CD8-positive, alpha-beta memory T cell (primary cell): ENCODE measurements at regions not wholly inside any gene's neighbourhood (a gene's known extent, or its start where the extent isn't known, plus 50 kb on each side); places are given as distances from the start of the nearest gene placed in this dataset.

Experiments used
- CTCF ChIA-PET: fragments of 350-600 bp; sonication (Branson Sonifier 250); formaldehyde crosslinking; loops from one replicate; lab custom pipeline; 2021; ENCODE audit warnings: antibody characterized with exemption; lab: Charles Lee
- POLR2A ChIA-PET: fragments of 350-600 bp; sonication (Branson Sonifier 250); formaldehyde crosslinking; loops from one replicate; lab custom pipeline; 2021; ENCODE audit warnings: antibody characterized with exemption; lab: Charles Lee
- DNase-seq, 5 donors: peaks; one replicate each; pipeline versions ENCODE4 v3.0.0 to v3.0.0-alpha.2; 2020 to 2022; ENCODE audit warnings: mixed read lengths in 1 of 5
- H3K27ac ChIP-seq: one replicate; pipeline ENCODE4 v1.7.0; 2013; ENCODE audit warnings: low read depth, mild to moderate bottlenecking, low read length, moderate library complexity
- H3K27me3 ChIP-seq: 2 replicates; pipeline ENCODE4 v1.7.0; 2013; ENCODE audit warnings: low read length, mild to moderate bottlenecking; ENCODE audit not compliant: insufficient read depth, poor library complexity, severe bottlenecking
- H3K36me3 ChIP-seq: 2 replicates; pipeline ENCODE4 v1.7.0; 2013; ENCODE audit warnings: mild to moderate bottlenecking, low read length, moderate library complexity; ENCODE audit not compliant: insufficient read depth
- H3K4me1 ChIP-seq: 2 replicates; pipeline ENCODE4 v1.7.0; 2013; ENCODE audit warnings: mild to moderate bottlenecking, low read length, moderate library complexity; ENCODE audit not compliant: insufficient read depth
- H3K4me3 ChIP-seq: 2 replicates; pipeline ENCODE4 v1.7.0; 2013; ENCODE audit warnings: mild to moderate bottlenecking, low read length
- H3K9me3 ChIP-seq: 2 replicates; pipeline ENCODE4 v1.7.0; 2013; ENCODE audit warnings: mild to moderate bottlenecking, low read length
- H3K27ac Mint-ChIP-seq, 8 donors: one replicate each; pipeline ENCODE4 v1.8.0; 2020 to 2021; ENCODE audit warnings: mixed read lengths in 8 of 8, mild to moderate bottlenecking in 6 of 8, inconsistent platforms in 3 of 8, moderate library complexity in 3 of 8
- H3K27me3 Mint-ChIP-seq, 2 donors: one replicate each; pipeline ENCODE4 v1.8.0; 2020 to 2021; ENCODE audit warnings: mixed read lengths in 2 of 2, mild to moderate bottlenecking in 1 of 2, moderate library complexity in 1 of 2
- H3K36me3 Mint-ChIP-seq, 3 donors: one replicate each; pipeline ENCODE4 v1.8.0; 2020 to 2021; ENCODE audit warnings: mixed read lengths in 3 of 3, inconsistent platforms in 1 of 3, mild to moderate bottlenecking in 1 of 3
- H3K4me1 Mint-ChIP-seq, 3 donors: one replicate each; pipeline ENCODE4 v1.8.0; 2020 to 2021; ENCODE audit warnings: mixed read lengths in 3 of 3, inconsistent platforms in 1 of 3, mild to moderate bottlenecking in 1 of 3
- H3K4me3 Mint-ChIP-seq, 7 donors: one replicate each; pipeline ENCODE4 v1.8.0; 2020 to 2021; ENCODE audit warnings: mixed read lengths in 7 of 7, mild to moderate bottlenecking in 6 of 7, moderate library complexity in 4 of 7, inconsistent platforms in 2 of 7
- H3K9me3 Mint-ChIP-seq, 5 donors: one replicate each; pipeline ENCODE4 v1.8.0; 2020 to 2022; ENCODE audit warnings: mixed read lengths in 5 of 5, mild to moderate bottlenecking in 3 of 5, moderate library complexity in 2 of 5, inconsistent platforms in 1 of 5

- H3K9me3 ChIP-seq: no peaks in the 10 kb centered on the region
- no peak overlapping the region for H3K4me3 ChIP-seq
- H3K27ac ChIP-seq: no peak overlapping the region
- peaks cover 3% of the 10 kb centered on the region for H3K4me1 ChIP-seq
- H3K27me3 ChIP-seq: no peaks in the 10 kb centered on the region
- no peaks in the 10 kb centered on the region for H3K36me3 ChIP-seq
- DNase-seq: no peak
- peaks cover 0 to 1% of the 10 kb centered on the region in 2 donors for H3K27me3 Mint-ChIP-seq
- H3K4me1 Mint-ChIP-seq: no peaks in the 10 kb centered on the region
- H3K36me3 Mint-ChIP-seq: no peaks in the 10 kb centered on the region
- no peak overlapping the region for H3K27ac Mint-ChIP-seq
- ChIA-PET POLR2A (no interaction called here), CTCF (no interaction called here)
- H3K4me3 Mint-ChIP-seq: no peak overlapping the region
- no peaks in the 10 kb centered on the region for H3K9me3 Mint-ChIP-seq
Measured at GRCh38 chr22:44650806-44651205, 51.2 kb upstream of the PRR5 start.

GRCh38 chr22:44648821-44649565 lies 53.0 kb upstream of the PRR5 start:
- no peaks in the 10 kb centered on the region for H3K9me3 ChIP-seq
- peaks cover 0 to 1% of the 10 kb centered on the region in 2 donors for H3K27me3 Mint-ChIP-seq
- no peak for DNase-seq
- no peaks in the 10 kb centered on the region for H3K4me1 Mint-ChIP-seq
- peaks cover 3% of the 10 kb centered on the region for H3K4me1 ChIP-seq
- H3K36me3 ChIP-seq: no peaks in the 10 kb centered on the region
- POLR2A ChIA-PET: no interaction called here
- H3K9me3 Mint-ChIP-seq: no peaks in the 10 kb centered on the region
- H3K36me3 Mint-ChIP-seq: no peaks in the 10 kb centered on the region
- H3K4me3 ChIP-seq: no peak overlapping the region
- H3K27me3 ChIP-seq: no peaks in the 10 kb centered on the region
- peak overlapping the region in 1 of 7 donors; percentile 54 for H3K4me3 Mint-ChIP-seq
- H3K27ac ChIP-seq: no peak overlapping the region
- CTCF ChIA-PET: no interaction called here
- H3K27ac Mint-ChIP-seq: no peak overlapping the region

- H3K9me3 Mint-ChIP-seq: no peaks in the 10 kb centered on the region
- Histone ChIP-seq H3K9me3 (no peaks in the 10 kb centered on the region), H3K4me1 (peaks cover 3% of the 10 kb centered on the region), H3K27me3 (no peaks in the 10 kb centered on the region), H3K27ac (no peak overlapping the region), H3K36me3 (no peaks in the 10 kb centered on the region), H3K4me3 (no peak overlapping the region)
- H3K27me3 Mint-ChIP-seq: peaks cover 0 to 1% of the 10 kb centered on the region in 2 donors
- DNase-seq: no peak
- no peak overlapping the region for H3K4me3 Mint-ChIP-seq
- CTCF ChIA-PET: interaction anchor here (1.7 kb wide), 1 partner anchor 22 kb away, joined by 3 read pairs; no protein-coding TSS in a partner anchor
- peak overlapping the region in 1 of 8 donors; percentile 17 for H3K27ac Mint-ChIP-seq
- H3K36me3 Mint-ChIP-seq: no peaks in the 10 kb centered on the region
- POLR2A ChIA-PET: no interaction called here
- no peaks in the 10 kb centered on the region for H3K4me1 Mint-ChIP-seq
Measured at GRCh38 chr22:44648085-44648820, 53.8 kb upstream of the PRR5 start.

GRCh38 chr22:44647141-44647540 lies 54.9 kb upstream of the PRR5 start:
- Mint-ChIP-seq H3K36me3 (no peaks in the 10 kb centered on the region), H3K4me3 (no peak overlapping the region), H3K9me3 (no peaks in the 10 kb centered on the region), H3K27ac (no peak overlapping the region), H3K27me3 (peaks cover 0 to 1% of the 10 kb centered on the region in 2 donors), H3K4me1 (no peaks in the 10 kb centered on the region)
- peaks cover 3% of the 10 kb centered on the region for H3K4me1 ChIP-seq
- no peak overlapping the region for H3K4me3 ChIP-seq
- H3K9me3 ChIP-seq: no peaks in the 10 kb centered on the region
- CTCF ChIA-PET: interaction anchor here (1.0 to 1.7 kb wide), 2 partner anchors 23 to 38 kb away, joined by 3 read pairs; no protein-coding TSS in a partner anchor
- POLR2A ChIA-PET: no interaction called here
- no peaks in the 10 kb centered on the region for H3K27me3 ChIP-seq
- H3K27ac ChIP-seq: no peak overlapping the region
- no peak for DNase-seq
- no peaks in the 10 kb centered on the region for H3K36me3 ChIP-seq

- Mint-ChIP-seq H3K27ac (no peak overlapping the region), H3K4me3 (no peak overlapping the region), H3K4me1 (no peaks in the 10 kb centered on the region), H3K27me3 (peaks cover 0 to 1% of the 10 kb centered on the region in 2 donors), H3K9me3 (no peaks in the 10 kb centered on the region), H3K36me3 (no peaks in the 10 kb centered on the region)
- Histone ChIP-seq H3K27me3 (no peaks in the 10 kb centered on the region), H3K36me3 (no peaks in the 10 kb centered on the region), H3K4me1 (no peaks in the 10 kb centered on the region), H3K27ac (no peak overlapping the region), H3K4me3 (no peak overlapping the region), H3K9me3 (no peaks in the 10 kb centered on the region)
- POLR2A ChIA-PET: interaction anchor here (0.5 kb wide), 1 partner anchor 816 kb away, joined by 3 read pairs; no protein-coding TSS in a partner anchor
- CTCF ChIA-PET: interaction anchor here (1.0 to 1.7 kb wide), 2 partner anchors 23 to 38 kb away, joined by 3 read pairs; no protein-coding TSS in a partner anchor
- no peak for DNase-seq
Measured at GRCh38 chr22:44646668-44647067, 55.3 kb upstream of the PRR5 start.

GRCh38 chr22:44646141-44646540 lies 55.9 kb upstream of the PRR5 start:
- CTCF ChIA-PET: interaction anchor here (3.2 kb wide), 1 partner anchor 39 kb away, joined by 16 read pairs; no protein-coding TSS in a partner anchor
- peaks cover 0 to 1% of the 10 kb centered on the region in 2 donors for H3K27me3 Mint-ChIP-seq
- H3K27ac Mint-ChIP-seq: no peak overlapping the region
- H3K4me3 ChIP-seq: no peak overlapping the region
- no peak for DNase-seq
- no peaks in the 10 kb centered on the region for H3K36me3 ChIP-seq
- no peaks in the 10 kb centered on the region for H3K27me3 ChIP-seq
- no peaks in the 10 kb centered on the region for H3K4me1 Mint-ChIP-seq
- H3K4me3 Mint-ChIP-seq: no peak overlapping the region
- H3K9me3 ChIP-seq: no peaks in the 10 kb centered on the region
- H3K36me3 Mint-ChIP-seq: no peaks in the 10 kb centered on the region
- no peak overlapping the region for H3K27ac ChIP-seq
- no peaks in the 10 kb centered on the region for H3K9me3 Mint-ChIP-seq
- no peaks in the 10 kb centered on the region for H3K4me1 ChIP-seq
- POLR2A ChIA-PET: interaction anchor here (0.5 kb wide), 1 partner anchor 817 kb away, joined by 3 read pairs; no protein-coding TSS in a partner anchor

GRCh38 chr22:44645531-44645930 lies 56.5 kb upstream of the PRR5 start:
- ChIA-PET POLR2A (no interaction called here), CTCF (interaction anchor here (3.2 kb wide), 1 partner anchor 39 kb away, joined by 16 read pairs; no protein-coding TSS in a partner anchor)
- Mint-ChIP-seq H3K4me1 (no peaks in the 10 kb centered on the region), H3K27me3 (peaks cover 0 to 1% of the 10 kb centered on the region in 2 donors), H3K4me3 (no peak overlapping the region), H3K9me3 (no peaks in the 10 kb centered on the region), H3K27ac (no peak overlapping the region), H3K36me3 (no peaks in the 10 kb centered on the region)
- DNase-seq: no peak
- H3K9me3 ChIP-seq: no peaks in the 10 kb centered on the region
- H3K36me3 ChIP-seq: no peaks in the 10 kb centered on the region
- H3K27me3 ChIP-seq: no peaks in the 10 kb centered on the region
- no peak overlapping the region for H3K27ac ChIP-seq
- no peaks in the 10 kb centered on the region for H3K4me1 ChIP-seq
- no peak overlapping the region for H3K4me3 ChIP-seq

- Mint-ChIP-seq H3K36me3 (no peaks in the 10 kb centered on the region), H3K4me3 (no peak overlapping the region), H3K27ac (peak overlapping the region in 1 of 8 donors; percentile 47), H3K4me1 (no peaks in the 10 kb centered on the region), H3K27me3 (peaks cover 0 to 1% of the 10 kb centered on the region in 2 donors), H3K9me3 (no peaks in the 10 kb centered on the region)
- H3K27me3 ChIP-seq: no peaks in the 10 kb centered on the region
- ChIA-PET POLR2A (no interaction called here), CTCF (interaction anchor here (1.6 to 3.2 kb wide), 2 partner anchors 40 to 44 kb away, joined by 3 to 16 read pairs; no protein-coding TSS in a partner anchor)
- H3K4me3 ChIP-seq: no peak overlapping the region
- no peaks in the 10 kb centered on the region for H3K36me3 ChIP-seq
- no peak for DNase-seq
- H3K27ac ChIP-seq: no peak overlapping the region
- H3K9me3 ChIP-seq: no peaks in the 10 kb centered on the region
- no peaks in the 10 kb centered on the region for H3K4me1 ChIP-seq
Measured at GRCh38 chr22:44645083-44645482, 56.9 kb upstream of the PRR5 start.
